Small intestine (tissue), 7 donors: ENCODE measurements at regions not wholly inside any gene's neighbourhood (a gene's known extent, or its start where the extent isn't known, plus 50 kb on each side); places are given as distances from the start of the nearest gene placed in this dataset.
"Not testable (repeated sequence)": the region's sequence is repeated elsewhere in the genome, so short reads cannot be mapped to it uniquely, and the experiment has no call there.

ENCODE experiments used
- DNase-seq, 2 donors: peaks; one replicate each; pipeline versions ENCODE4 v3.0.0 to v3.0.0-alpha.2; 2013
- FAIRE-seq: peaks from 2 replicates; lab custom pipeline; 2012; peaks lifted over from hg19 to GRCh38; lab: Jason Lieb, UNC
- H3K27ac ChIP-seq, 3 donors: one replicate each; pipeline ENCODE4 v1.5.1; 2013; ENCODE audit warnings: low read length in 2 of 3, mild to moderate bottlenecking in 2 of 3, control low read depth in 1 of 3, inconsistent platforms in 1 of 3, low read depth in 1 of 3, moderate library complexity in 1 of 3
- H3K27me3 ChIP-seq, 3 donors: one replicate each; pipeline ENCODE4 v1.6.1; 2013; ENCODE audit warnings: low read length in 3 of 3, inconsistent platforms in 1 of 3; ENCODE audit not compliant: control insufficient read depth in 3 of 3, insufficient read depth in 3 of 3
- H3K36me3 ChIP-seq, 3 donors: one replicate each; pipeline ENCODE4 v1.6.1; 2013; ENCODE audit warnings: low read length in 3 of 3, inconsistent platforms in 1 of 3, low read depth in 1 of 3, mild to moderate bottlenecking in 1 of 3, moderate library complexity in 1 of 3; ENCODE audit not compliant: control insufficient read depth in 3 of 3, insufficient read depth in 2 of 3
- H3K4me1 ChIP-seq, 3 donors: one replicate each; pipeline ENCODE4 v1.6.1; 2013; ENCODE audit warnings: low read length in 2 of 3, inconsistent platforms in 1 of 3, low read depth in 1 of 3, mild to moderate bottlenecking in 1 of 3, moderate library complexity in 1 of 3; ENCODE audit not compliant: control insufficient read depth in 3 of 3, insufficient read depth in 2 of 3
- H3K4me3 ChIP-seq, 3 donors: one replicate each; pipeline ENCODE4 v1.5.1; 2013; ENCODE audit warnings: low read length in 3 of 3, control low read depth in 1 of 3, inconsistent platforms in 1 of 3, low read depth in 1 of 3, mild to moderate bottlenecking in 1 of 3, moderate library complexity in 1 of 3
- H3K9me3 ChIP-seq, 2 donors: one replicate each; pipeline ENCODE4 v1.6.1; 2013; ENCODE audit warnings: low read depth in 1 of 2, low read length in 1 of 2; ENCODE audit not compliant: control insufficient read depth in 2 of 2, insufficient read depth in 1 of 2
- WGBS, 3 donors: extraction: QIAGEN DNeasy Blood & Tissue Kit; methylation state at CpG; one replicate each; pipeline ENCODE4 v1.1.7; 2013; 5-methylcytosine and 5-hydroxymethylcytosine counted together
- donor health status: healthy with polysubstance abuse.
- donor health status: control.
- donor health status: control.
- donor health status: Bipolar disorder and iron deficiency.
- donor health status: healthy.

DNA sequence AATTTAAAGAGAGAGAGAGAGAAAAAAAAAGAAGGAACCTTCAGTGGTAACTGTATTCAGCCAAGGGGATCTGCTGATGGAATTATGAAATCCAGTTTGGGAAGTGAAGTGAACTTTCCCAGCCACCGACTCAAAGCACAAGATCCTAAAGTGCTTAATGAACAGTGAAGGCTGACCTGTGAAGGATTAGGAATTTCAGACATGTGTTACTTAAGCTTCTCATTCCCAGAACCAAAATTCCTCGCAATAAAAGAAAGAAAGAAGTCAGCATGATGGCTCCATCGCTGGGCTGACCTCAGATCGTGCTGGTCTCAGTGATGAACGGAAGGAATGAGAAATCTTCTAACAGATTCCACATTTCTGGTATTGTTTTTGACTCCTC, 135.2 kb downstream of the ARSF start:
- Histone ChIP-seq H3K9me3 (no peaks in the 10 kb centered on the region), H3K4me3 (no peak overlapping the region), H3K27ac (no peak overlapping the region), H3K27me3 (no peaks in the 10 kb centered on the region), H3K4me1 (no peaks in the 10 kb centered on the region), H3K36me3 (no peaks in the 10 kb centered on the region)
- DNase-seq = no peak
- no peak for FAIRE-seq
- 76 to 92% (median 77%) methylated on average over 5 of the region's 5 CpGs for WGBS, 3 donors

- Histone ChIP-seq H3K4me1 (no peaks in the 10 kb centered on the region), H3K4me3 (no peak overlapping the region), H3K36me3 (no peaks in the 10 kb centered on the region), H3K9me3 (no peaks in the 10 kb centered on the region), H3K27me3 (no peaks in the 10 kb centered on the region), H3K27ac (no peak overlapping the region)
- 34 to 60% (median 45%) methylated on average over 7 of the region's 7 CpGs for WGBS, 3 donors
- no peak for FAIRE-seq
- DNase-seq = no peak
Measured at GRCh38 chrX:3175659-3176438, 134.6 kb downstream of the ARSF start.

DNA sequence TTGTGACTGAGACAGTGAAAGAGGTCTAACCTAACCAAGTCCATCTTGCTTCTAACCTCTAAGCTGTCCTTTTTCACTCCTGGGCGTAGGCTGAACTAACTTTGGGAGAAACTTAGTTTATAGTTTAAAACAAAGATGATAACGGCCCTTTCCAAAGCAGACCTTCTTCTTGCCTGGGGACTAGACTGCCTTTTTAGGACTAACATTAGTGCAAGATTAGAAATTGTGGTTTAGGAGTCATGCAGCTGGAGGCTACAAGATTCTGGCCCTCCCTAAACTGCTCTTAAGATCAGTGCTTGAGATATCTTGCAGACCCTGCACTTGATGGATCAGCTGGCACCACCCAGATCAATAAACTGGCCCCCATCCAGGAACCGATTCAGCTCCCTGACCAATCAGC, 130.9 kb downstream of the ARSF start:
- not testable (repeated sequence) for H3K9me3 ChIP-seq, DNase-seq, H3K36me3 ChIP-seq, H3K4me3 ChIP-seq, FAIRE-seq, H3K4me1 ChIP-seq, H3K27ac ChIP-seq, H3K27me3 ChIP-seq
- 66 to 68% (median 66%) methylated on average over 3 of the region's 3 CpGs for WGBS, 3 donors

GRCh38 chrX:3169421-3169820, 128.2 kb downstream of the ARSF start:
- H3K27me3 ChIP-seq = no peaks in the 10 kb centered on the region
- no peak for FAIRE-seq
- WGBS, 3 donors = 75 to 82% (median 75%) methylated on average over 4 of the region's 4 CpGs

GRCh38 chrX:3167771-3168170, 126.5 kb downstream of the ARSF start:
- Histone ChIP-seq H3K9me3 (no peaks in the 10 kb centered on the region), H3K36me3 (no peaks in the 10 kb centered on the region), H3K27ac (no peak overlapping the region), H3K4me1 (no peaks in the 10 kb centered on the region), H3K4me3 (no peak overlapping the region), H3K27me3 (no peaks in the 10 kb centered on the region)
- DNase-seq = no peak
- WGBS, 3 donors = 81 to 90% (median 83%) methylated on average over 4 of the region's 4 CpGs
- no peak for FAIRE-seq

More at GRCh38 chrX:3169421-3169820, 128.2 kb downstream of the ARSF start:
- Histone ChIP-seq H3K36me3 (no peaks in the 10 kb centered on the region), H3K9me3 (no peaks in the 10 kb centered on the region), H3K4me1 (no peaks in the 10 kb centered on the region), H3K4me3 (no peak overlapping the region), H3K27ac (no peak overlapping the region)
- no peak for DNase-seq

DNA sequence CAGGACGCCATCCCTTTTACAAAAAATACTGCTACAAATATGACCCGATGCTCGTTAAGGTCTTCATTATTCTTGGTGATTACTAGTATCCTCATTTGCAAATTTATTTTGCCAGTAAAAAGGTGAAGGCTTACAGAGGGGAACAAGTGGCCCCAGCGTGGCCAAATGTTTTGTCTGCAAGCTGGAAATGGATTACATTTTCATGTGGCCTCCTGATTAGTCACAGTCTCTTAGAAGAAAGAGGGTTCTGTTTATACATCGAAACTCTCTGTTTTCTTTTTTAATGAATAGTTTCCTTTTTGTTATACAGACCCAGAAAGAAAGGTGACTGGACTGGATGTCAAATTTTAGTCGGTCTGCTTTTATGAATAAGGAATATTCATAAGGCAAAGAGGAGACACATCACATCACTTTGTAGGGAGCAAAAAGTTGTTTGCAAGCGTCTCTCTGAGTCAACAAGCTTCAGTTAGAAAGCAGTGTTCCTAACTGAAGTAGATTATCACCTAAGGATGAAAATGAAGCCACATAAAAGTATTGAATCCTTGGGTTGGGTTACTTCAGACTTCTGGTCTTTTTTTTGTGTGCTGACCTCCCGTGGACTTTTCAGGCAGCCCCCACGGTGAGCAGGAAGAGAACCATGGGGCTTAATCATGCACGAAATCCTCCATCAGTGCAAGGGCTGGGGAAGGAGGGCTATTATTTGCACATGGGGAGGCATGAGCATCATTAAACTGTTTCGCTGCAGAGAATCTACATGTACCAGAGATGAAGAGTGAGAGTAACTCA, 125.6 kb downstream of the ARSF start:
- no peaks in the 10 kb centered on the region for H3K4me1 ChIP-seq
- no peak for DNase-seq
- no peaks in the 10 kb centered on the region for H3K9me3 ChIP-seq
- H3K27me3 ChIP-seq = no peaks in the 10 kb centered on the region
- no peak overlapping the region for H3K4me3 ChIP-seq
- no peak overlapping the region for H3K27ac ChIP-seq
- 55 to 60% (median 60%) methylated on average over 11 of the region's 11 CpGs for WGBS, 3 donors
- no peak for FAIRE-seq
- no peaks in the 10 kb centered on the region for H3K36me3 ChIP-seq

DNA sequence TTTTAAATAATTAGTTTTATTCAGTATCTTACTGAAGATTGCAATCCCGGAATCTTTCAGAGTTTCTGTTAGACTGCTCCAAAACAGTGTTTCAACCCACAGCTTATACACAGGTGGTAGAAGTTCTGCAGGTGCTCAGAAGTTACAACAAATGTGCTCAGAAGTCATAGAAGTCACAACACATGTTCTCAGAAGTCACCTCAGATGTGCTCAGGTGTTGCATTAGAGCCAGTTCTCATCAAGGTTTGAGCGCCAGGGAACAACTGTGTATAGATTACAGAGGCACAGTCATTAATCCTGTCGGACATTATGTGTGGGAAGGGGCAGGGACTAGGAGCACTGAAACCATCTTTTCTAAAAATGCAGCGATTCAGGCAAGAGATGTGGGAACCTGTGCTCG, 124.5 kb downstream of the ARSF start:
- Histone ChIP-seq H3K4me3 (no peak overlapping the region), H3K27me3 (no peaks in the 10 kb centered on the region), H3K4me1 (no peaks in the 10 kb centered on the region), H3K36me3 (no peaks in the 10 kb centered on the region), H3K27ac (no peak overlapping the region), H3K9me3 (no peaks in the 10 kb centered on the region)
- FAIRE-seq (no peak), DNase-seq (no peak)
- WGBS, 3 donors = 72 to 81% (median 79%) methylated on average over 5 of the region's 5 CpGs
